ENCODE measurements at regions not wholly inside any gene's neighbourhood (a gene's known extent, or its start where the extent isn't known, plus 50 kb on each side); places are given as distances from the start of the nearest gene placed in this dataset.

DNA sequence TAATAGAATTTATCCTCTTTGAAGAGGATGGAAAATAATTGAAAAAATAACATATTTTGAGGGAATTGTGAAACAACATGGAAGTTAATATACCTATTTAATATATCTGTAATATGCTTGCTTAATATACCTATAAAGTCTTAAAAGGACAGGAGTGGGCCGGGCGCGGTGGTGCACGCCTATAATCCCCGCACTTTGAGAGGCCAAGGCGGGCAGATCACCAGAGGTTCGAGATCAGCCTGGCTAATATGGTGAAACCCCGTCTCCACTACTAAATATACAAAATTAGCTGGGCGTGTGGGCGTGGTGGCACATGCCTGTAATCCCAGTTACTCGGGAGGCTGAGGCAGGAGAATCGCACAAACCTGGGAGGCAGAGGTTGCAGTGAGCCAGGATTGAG is 254.9 kb downstream of the TMX3 start:
- no peak for DNase-seq (ENCODE audit: low read depth)
- TF ChIP-seq, protein P1, sequence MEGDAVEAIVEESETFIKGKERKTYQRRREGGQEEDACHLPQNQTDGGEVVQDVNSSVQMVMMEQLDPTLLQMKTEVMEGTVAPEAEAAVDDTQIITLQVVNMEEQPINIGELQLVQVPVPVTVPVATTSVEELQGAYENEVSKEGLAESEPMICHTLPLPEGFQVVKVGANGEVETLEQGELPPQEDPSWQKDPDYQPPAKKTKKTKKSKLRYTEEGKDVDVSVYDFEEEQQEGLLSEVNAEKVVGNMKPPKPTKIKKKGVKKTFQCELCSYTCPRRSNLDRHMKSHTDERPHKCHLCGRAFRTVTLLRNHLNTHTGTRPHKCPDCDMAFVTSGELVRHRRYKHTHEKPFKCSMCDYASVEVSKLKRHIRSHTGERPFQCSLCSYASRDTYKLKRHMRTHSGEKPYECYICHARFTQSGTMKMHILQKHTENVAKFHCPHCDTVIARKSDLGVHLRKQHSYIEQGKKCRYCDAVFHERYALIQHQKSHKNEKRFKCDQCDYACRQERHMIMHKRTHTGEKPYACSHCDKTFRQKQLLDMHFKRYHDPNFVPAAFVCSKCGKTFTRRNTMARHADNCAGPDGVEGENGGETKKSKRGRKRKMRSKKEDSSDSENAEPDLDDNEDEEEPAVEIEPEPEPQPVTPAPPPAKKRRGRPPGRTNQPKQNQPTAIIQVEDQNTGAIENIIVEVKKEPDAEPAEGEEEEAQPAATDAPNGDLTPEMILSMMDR (conservative IDR thresholded peaks at IDR 0.05; ENCODE audit: low read length): no peak
- no peak overlapping the region for H3K4me3 ChIP-seq (ENCODE audit: low read length)

DNA sequence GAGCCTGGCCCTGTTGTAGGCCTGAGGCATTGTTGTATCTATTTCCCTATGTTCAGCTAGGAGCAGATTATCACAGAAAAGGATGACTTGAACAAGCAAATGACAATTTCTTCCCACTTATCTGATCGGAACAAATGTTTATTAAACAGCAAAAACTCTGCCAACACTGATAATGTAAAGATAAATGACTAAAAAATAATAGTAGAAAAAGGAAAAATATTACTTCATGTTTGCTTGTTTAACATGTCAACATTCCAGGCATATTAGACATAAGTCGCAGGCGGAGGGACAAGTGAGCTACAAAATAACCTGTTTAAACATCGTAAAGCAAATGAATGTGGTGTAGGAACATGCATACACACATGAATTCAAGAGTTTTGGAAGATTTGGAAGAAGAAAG is 257.9 kb downstream of the TMX3 start:
- H3K4me3 ChIP-seq (ENCODE audit: low read length): no peak overlapping the region
- DNase-seq (ENCODE audit: low read depth): no peak
- TF ChIP-seq, protein P1 (conservative IDR thresholded peaks at IDR 0.05; ENCODE audit: low read length): no peak

DNA sequence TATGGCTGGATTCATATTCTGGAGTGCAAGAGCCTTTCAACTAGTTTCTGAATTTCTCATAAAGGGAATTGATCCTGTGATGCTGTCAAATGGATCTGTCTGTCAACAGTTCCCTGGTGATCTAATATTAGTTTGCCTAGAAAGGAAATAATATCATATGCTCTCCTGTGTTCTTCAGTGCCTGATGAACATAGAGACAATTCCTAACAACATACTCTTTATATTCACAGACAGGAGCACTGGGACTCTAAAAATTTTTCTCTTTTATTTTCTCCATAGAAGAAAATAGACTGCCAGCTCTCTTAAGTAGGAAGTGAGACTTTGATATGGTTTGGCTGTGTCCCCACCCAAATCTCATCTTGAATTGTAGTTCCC is 259.7 kb downstream of the TMX3 start:
- no peak overlapping the region for H3K4me3 ChIP-seq (ENCODE audit: low read length)
- TF ChIP-seq, protein P1 (conservative IDR thresholded peaks at IDR 0.05; ENCODE audit: low read length): no peak
- DNase-seq (ENCODE audit: low read depth): no peak

DNA sequence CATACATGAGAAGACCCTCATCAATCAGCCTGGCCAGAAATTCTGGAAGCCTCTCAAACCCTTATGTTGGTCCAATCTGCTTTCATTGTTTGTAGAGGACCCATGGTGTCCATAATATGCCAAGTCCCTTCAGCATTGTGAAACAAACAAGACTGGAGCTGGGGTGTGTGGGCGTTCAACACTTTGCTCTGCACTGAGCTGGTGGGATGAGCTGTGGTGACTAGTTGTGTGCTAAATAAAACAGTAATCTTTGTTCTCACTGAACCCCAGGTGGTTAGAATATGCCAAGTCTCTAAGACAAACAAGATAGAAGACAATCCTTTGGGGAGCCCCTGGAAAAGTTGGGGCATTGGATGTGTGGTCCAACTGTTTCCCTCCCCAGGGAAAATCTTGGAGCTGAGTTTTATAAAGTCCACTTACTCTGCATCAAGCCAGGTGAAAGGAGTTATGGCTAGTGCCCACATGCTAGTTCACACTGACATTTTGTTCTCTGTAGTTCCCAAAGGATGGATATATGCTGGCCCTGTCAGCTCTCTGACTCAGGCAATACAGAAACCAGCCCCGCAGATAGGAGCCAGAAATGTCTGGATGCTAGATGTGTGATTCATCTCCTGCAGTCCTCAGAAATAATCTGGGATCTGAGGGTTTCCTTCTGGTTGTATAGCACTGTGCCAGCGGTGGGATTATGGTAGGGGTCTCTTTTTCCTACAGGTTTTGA is 260.2 kb downstream of the TMX3 start:
- no peak overlapping the region for H3K4me3 ChIP-seq (ENCODE audit: low read length)
- DNase-seq (ENCODE audit: low read depth): peak; percentile 59
- TF ChIP-seq, protein P1 (conservative IDR thresholded peaks at IDR 0.05; ENCODE audit: low read length): no peak

DNA sequence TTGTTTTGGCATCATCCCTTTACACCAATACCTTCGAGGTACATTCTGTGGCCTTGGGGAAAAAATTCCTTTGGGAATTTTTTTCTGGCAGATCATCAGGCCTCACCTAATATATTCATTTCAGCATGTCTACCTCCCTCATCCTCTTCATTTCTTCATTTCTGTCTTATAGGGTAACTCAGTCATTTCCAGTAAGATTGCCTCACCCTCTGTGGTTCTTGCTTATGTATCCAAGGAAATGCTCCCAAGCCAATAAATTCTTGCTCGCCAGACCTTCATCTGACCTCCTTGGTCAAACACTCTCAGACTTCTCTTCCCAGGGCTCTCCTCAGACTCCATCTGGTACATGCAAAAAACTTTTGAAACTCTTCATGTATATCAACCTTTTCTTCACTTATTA is 265.6 kb downstream of the TMX3 start:
- no peak overlapping the region for H3K4me3 ChIP-seq (ENCODE audit: low read length)
- DNase-seq (ENCODE audit: low read depth): peak; percentile 98
- TF ChIP-seq, protein P1 (conservative IDR thresholded peaks at IDR 0.05; ENCODE audit: low read length): no peak

DNA sequence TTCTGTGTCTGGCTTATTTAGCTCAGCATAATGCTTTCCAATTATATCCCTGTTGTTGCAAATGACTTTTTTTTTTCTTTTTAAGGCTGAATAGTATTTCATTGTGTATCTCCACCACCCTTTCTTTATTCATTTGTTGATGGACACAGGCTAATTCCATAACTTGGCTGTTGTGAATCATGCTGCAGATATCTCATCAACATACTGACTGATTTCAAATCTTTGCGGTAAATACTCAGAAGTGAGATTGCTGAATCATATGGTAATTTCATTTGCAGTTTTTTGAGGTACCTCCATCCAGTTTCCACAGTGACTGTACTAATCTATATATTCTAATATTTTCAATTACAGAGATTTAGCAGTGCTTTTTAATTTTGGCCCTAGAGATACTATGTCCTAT is 266.2 kb downstream of the TMX3 start:
- TF ChIP-seq, protein P1 (conservative IDR thresholded peaks at IDR 0.05; ENCODE audit: low read length): no peak
- DNase-seq (ENCODE audit: low read depth): peak; percentile 93

DNA sequence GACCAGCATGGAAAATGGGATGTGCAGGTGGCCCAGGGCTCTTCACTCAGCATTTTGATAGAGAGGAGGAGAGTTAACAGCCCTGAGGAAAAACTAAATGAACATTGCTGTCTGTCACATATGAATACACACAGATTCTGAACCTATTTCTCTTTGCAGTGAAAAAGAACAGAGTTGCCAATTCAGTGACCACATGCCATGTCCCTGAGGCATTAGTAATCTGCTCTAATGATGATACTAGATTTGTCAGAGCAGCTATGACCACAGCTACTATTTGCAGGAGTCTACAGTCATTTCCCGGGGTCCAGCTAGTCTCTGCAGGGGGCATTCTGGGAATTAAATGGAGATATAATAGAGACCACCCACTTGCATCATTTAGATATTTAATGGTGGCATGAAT is 267.6 kb downstream of the TMX3 start:
- peak; percentile 48 for DNase-seq (ENCODE audit: low read depth)
- H3K4me3 ChIP-seq (ENCODE audit: low read length): no peak overlapping the region
- TF ChIP-seq, protein P1 (conservative IDR thresholded peaks at IDR 0.05; ENCODE audit: low read length): no peak

More for the DNA sequence above, 266.2 kb downstream of the TMX3 start:
- H3K4me3 ChIP-seq (ENCODE audit: low read length): no peak overlapping the region
